B cell (primary cell): ENCODE measurements at regions not wholly inside any gene's neighbourhood (a gene's known extent, or its start where the extent isn't known, plus 50 kb on each side); places are given as distances from the start of the nearest gene placed in this dataset.

ENCODE experiments used
- CTCF ChIP-seq: fragments of 200-600 bp; IDR thresholded peaks from one replicate; pipeline ENCODE4 v1.8.0; 2022; ENCODE audit warnings: antibody characterized with exemption, mild to moderate bottlenecking
- EZH2 ChIP-seq: IDR thresholded peaks from 2 replicates; pipeline ENCODE4 v1.6.1; 2012; ENCODE audit warnings: borderline replicate concordance, low read depth, mild to moderate bottlenecking, moderate library complexity, low read length; ENCODE audit not compliant: insufficient read depth, poor library complexity, severe bottlenecking

- TF ChIP-seq CTCF (no peak), EZH2 (no peak)
These were observed 199.0 kb upstream of the TARS1 start for GRCh38 chr5:33241802-33242201.
